Renal cortical epithelial cell (primary cell): ENCODE measurements at regions not wholly inside any gene's neighbourhood (a gene's known extent, or its start where the extent isn't known, plus 50 kb on each side); places are given as distances from the start of the nearest gene placed in this dataset.
"Not testable (repeated sequence)": the region's sequence is repeated elsewhere in the genome, so short reads cannot be mapped to it uniquely, and the experiment has no call there.

ENCODE experiments used
- DNase-seq: peaks from one replicate; pipeline ENCODE4 v3.0.0-alpha.2; 2011; ENCODE audit warnings: low read depth

DNA sequence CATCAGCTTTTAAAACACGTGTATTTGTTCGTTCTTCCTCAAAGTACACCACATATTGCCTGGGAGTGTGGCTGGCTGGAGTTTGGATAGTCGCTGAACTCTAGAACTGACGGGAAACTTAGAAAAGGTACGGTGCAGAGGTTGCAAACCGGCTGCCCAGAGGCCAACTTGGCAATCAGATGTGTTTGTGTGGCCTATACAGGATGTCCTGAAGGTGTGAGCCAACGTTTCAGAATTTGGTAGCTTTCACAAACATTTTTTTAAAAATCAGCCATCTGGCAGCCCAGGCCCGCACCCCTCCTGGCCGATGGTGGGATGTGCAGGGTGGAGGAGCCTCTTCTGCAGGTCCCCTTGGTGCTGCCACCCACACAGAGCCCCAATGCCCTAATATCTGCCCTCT, 73.6 kb upstream of the SLC25A33 start:
- DNase-seq: no peak

DNA sequence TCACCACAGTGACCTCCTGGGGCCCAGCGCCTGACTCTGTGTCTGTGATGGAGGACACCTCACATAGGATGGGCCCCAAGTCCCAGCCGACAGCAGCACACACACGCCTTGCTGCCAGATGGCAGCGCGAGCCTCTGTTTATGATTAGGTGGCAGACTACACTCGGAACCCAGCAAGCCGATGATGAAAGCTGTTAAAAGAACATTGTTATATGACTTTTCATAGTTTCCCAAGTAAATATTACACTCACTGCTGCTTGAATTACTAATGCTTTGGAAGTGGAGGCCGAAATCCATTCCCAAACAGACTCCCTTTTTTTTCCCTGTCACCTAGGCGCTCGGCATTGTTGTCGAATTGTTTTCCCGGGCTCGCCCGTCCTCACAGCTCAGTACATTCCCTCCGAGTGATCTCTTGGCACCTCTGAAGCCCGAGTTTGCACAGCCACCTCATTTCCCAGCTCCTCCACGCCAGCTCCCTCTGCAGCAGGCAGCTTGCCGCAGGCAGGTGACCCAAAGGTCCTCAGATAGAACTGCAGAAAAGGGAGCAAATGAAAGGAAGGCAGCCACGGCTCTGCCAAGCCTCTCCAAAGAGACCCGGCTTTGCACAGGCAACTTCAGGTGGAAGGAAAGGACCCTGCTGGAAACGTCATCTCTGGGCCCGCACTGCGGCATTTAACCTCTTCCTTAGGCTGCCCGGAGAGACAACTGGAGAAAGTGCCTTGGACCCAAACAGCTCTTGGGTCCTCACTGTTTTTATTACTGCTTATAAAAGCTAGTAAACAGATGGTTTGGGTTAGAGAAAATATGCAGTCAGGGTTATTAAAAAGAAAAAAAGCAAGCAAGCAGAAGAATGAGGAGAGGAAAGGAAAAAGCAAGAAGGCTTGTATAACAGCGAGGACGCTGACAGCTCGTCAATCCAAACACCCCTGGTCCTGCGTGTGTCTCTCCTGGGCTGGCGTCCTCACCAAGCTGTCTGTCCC, 72.2 kb upstream of the SLC25A33 start:
- peak; percentile 54 for DNase-seq

DNA sequence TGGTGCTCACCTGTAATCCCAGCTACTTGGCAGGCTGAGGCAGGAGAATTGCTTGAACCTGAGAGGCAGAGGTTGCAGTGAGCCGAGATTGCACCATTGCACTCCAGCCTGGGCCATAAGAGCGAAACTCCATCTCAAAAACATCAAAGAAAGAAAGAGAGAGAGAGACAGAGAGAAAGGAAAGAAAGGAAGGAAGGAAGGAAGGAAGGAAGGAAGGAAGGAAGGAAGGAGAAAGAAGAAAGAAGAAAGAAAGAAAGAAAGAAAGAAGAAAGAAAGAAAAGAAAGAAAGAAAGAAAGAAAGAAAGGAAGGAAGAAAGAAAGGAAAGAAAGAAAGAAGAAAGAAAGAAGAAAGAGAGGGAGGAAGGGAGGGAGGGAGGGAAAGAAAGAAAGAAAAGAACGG, 69.4 kb upstream of the SLC25A33 start:
- not testable (repeated sequence) for DNase-seq

DNA sequence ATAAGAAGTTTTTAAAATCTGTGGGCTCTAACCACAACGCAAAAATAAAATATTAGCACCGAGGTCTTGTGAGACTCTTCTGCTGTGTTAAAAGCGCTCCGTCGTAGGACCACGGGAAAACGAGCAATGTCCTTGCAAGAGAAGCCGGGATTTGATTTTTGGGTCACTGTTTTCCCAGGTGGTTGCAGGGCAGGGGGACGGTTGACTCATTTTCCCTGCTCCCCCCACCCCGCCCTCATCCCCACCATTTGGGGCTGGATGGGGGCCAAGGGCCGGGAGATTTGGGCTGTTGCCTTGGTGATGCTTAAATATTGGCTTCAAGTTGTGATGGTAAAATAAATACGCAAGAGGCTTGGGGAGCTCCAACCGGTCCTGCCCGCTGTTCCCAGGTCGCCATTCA, 67.6 kb upstream of the SLC25A33 start:
- no peak for DNase-seq

DNA sequence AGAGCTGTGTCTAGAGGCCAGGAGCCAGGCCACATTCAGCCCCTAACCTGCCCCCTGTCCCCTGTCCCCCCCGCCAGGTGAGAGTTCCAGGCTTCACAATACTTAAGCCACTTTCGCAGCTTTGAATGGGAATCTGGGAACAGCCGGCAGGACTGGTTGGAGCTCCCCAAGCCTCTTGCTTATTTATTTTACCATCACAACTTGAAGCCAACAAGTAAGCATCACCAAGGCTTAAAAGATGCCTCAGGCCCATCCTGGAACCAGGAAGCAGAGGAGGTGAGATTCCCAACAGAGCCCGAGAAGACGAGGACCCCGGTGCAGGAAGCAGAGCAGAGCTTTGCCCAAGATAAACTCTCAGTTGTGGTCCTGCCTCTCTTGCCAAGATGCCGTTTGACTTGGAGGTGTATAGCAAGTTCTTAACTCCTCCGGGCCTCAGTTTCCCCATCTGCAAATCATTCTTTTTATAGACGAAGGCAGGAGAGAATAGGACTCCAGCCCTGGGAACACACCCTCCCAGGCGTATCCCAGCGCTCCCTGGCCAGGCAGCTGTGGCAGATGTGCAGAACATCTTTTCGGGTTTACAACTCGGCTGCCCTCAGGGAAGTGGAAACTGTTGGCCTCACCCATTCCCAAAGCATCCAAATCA, 66.8 kb upstream of the SLC25A33 start:
- DNase-seq: no peak

DNA sequence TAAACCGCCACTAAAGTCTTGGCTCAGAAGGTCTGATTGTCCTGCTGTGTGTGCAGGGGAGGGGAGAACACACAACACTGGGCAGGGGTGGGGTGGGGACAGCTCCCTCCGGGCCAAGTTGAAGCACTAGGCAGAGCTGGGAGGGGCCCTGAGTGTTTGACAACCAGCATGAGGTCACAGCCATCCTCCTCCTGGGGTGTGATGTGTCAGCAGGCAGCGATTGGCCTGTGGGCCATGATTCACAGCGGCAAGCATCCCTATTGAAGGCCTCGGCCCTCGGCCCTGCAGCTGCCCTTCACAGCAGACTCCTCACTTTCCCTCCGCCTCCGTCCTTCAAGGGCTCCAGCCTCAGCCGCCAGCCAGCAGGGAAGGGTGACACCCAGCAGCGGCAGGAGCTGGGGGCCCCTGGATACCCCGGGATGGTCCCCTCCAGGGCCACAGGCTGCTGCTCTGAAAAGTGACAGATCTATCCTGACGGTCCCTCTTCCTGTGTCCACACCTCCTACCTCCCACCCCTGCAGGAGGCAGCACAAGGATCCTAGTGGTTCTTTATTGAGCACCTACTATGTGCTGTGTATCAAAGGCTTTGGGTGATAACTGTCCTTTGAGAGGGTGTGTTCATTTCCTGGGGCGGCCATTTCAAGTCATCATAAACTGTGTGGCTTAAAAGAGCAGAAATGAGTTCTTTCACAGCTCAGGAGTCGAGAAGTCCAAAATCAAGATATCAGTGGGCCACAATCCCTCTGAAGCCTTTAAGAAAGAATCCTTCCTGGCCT, 66.0 kb upstream of the SLC25A33 start:
- peak; percentile 56 for DNase-seq

DNA sequence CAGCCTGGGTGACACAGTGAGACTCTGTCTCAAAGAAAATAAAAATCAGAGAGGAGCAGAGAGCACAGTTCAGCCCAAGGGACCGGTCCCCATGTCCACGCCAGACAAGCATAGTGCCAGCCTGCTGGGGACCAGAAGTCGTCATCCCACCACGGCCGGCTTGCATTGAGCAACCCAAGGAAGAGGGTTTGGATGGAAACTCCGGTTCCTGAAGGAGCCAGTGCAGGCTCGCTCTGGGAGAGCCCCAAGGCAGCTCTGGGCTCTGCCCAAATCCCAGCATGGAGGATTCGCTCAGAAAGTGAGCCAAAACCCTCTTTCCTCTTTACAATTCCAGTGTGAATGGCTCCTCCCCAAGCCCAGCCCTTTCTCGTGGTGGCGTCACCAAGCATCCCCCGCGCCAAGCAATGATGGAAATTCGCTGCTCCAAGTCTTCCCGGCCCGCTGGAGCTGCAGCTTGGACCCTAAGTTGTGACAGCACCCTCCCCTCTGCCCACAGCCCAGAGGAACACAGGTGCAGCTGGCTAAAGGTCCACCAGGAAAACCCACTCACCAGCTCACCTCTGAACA, 64.1 kb upstream of the SLC25A33 start:
- no peak for DNase-seq

DNA sequence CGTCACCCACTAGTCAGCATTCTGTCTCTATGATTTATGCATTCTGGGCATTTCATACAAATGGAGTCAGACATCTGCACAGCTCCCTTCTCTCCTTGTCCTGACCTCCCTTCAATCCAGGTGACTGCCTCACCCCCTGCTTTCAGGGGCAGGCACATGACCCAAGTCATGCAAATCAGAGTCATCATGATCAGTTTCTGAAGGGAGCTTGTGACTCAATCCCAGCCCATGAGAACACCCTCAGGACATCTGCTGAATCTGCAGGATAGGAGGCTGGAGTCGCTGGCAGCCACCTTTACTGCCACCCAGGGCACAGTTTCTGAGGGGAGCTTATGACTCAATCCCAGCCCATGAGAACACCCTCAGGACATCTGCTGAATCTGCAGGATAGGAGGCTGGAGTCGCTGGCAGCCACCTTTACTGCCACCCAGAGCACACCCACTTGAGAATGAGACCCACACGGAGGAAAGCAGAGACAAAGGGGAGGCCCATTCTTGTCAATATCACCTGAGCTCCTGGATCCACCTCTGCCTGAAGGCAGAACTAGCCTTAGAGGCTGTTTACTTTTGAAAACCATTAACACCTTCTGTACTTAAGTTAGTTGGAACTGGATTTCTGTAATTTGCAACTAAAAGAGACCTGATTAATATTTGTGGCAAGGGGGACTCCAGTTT, 62.3 kb upstream of the SLC25A33 start:
- DNase-seq: peak; percentile 86

DNA sequence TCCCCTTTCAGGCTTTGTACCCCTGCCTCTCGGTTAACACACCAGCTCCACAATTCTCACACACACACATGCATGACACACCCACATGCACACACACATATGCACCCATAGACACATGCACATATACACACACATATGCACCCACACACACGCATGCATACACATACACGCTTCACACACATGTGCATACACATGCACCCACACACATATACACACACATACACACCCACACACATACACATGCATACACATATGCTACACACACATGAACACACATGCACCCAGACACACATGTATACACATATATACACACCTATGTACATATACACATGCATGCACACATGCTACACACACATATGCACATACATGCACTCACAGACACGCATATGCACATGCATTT, 61.7 kb upstream of the SLC25A33 start:
- DNase-seq: no peak

DNA sequence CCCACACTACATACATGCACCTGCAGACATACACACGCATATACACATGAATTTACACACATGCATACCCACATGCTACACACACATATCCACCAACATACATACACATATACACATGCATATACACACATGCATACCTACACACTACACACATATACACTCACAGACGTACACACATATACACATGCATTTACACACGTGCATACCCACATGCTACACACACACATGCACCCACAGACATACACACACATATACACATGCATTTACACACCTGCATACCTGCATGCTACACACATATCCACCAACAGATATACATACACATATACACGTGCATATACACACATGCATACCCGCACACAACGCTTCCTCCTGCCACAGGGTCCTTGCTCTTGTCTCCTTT, 61.2 kb upstream of the SLC25A33 start:
- no peak for DNase-seq

DNA sequence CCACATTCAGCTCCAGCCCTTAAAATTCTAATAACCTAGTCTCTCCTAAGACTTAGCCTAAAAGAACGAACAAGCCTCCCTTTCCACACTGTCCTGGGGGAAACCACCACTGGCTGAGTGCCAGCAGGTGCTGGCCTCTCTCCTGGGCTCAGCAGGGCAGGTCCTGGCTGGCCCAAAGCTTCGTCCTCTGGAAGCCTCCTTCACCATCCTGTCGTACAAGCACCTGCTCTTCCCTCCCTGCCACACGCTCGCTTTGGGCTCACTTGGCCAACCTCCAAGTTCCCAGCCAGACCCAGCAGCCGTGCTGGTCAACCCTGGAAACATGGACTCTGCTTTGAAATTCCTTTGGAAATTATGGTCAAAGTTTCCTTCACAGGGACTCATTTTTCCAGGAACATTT, 58.2 kb upstream of the SLC25A33 start:
- DNase-seq: no peak

DNA sequence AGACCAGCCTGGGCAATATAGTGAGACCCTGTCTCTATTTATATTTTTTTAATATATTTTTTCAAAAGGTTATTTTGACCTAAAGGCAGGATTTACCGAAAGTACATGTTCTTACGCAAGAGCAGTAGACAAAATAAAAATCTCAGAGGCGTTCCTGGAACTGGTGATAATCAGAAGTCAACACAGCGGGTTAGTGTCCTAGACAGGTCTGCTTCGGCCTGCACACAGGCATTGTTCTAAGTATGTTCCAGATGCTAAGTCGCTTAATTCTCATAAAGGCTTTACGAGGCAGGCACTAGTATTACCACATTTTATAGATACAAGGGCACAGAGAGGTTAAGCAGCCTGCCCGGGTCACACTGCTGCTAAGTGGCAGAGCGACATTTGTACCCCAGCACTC, 56.9 kb upstream of the SLC25A33 start:
- DNase-seq: no peak

DNA sequence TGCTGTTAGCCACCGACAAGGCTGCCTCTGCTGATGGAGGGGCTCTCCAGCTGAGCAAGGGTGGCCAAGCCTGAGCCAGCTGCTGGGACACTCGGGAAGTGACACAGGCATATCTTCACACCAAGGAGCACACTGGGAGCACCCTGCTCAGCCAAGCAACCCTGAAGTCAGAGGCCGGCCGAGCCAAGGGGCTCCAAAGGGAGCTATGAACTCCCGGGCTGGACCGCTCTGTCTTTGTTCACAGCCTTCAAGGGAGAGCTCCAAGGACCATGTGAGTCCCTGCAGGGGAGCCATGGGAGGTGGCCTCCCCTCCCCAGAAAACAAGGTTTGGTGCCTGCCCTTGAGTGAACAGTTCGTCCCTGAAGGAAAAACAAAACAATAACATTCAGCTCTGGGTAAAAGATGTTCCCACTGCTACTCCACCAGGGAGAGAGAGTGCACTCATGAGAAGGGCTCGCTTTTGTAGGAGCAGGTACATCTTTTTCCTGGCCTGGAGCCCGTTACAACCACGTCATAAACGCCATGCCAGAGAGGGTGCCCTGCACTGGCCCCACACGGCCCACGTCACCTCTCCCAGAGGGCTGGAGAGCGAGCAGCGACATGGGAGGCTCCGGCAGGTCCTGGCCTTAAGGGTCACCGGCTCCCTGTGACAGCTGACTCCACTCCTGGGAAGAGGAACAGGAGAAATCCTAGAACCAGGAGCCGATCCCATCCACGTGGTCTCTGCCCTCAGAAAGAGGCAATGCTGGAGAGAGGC, 56.3 kb upstream of the SLC25A33 start:
- no peak for DNase-seq

DNA sequence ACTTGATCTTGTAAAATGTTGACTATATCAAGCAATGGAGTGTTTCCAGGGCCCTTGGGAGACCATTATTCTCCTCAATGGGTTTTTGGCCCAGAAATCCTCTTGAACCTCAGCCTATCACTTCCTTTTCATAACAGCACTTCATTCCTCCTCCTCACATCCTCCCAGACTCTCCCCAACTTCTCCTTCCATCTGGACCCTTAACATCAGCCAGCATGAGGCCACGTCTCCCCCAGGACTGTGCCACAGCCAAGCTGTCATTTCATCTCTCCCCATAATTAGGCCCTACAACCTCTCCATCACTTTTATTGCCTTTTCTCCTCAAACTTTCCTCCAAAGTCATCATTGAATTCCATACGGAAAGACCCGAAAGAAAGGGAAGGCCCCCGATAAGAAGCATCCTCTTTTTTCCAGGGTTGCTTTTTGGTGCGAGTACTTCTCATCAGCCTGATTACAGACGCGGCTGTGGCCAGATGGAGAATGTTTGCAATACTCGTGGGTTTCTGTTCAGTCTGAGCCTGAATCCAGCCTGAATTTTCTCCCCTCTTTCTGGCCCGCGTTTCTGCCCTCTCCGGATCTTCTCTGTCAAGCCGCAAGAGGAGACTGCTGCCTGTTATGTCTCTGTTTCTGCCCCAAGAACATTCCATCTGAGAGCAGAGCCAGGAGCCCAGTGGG, 52.7 kb upstream of the SLC25A33 start:
- DNase-seq: no peak
